NCI-H1436 (cell line): ENCODE measurements at regions not wholly inside any gene's neighbourhood (a gene's known extent, or its start where the extent isn't known, plus 50 kb on each side); places are given as distances from the start of the nearest gene placed in this dataset.
A peak's percentile ranks its signal among the peaks of the same experiment; 100 is the strongest.

Source experiments
- DNase-seq: peaks from one replicate; lab custom pipeline; 2025; lab: John Stamatoyannopoulos, UW

GRCh38 chr2:16615687-16616615 lies 49.7 kb downstream of the CYRIA start:
- DNase-seq = no peak

- no peak for DNase-seq
Measured at GRCh38 chr2:16615246-16615645, 50.4 kb downstream of the CYRIA start.

GRCh38 chr2:16614314-16614860 lies 51.2 kb downstream of the CYRIA start:
- no peak for DNase-seq

- DNase-seq = no peak
Measured at GRCh38 chr2:16613539-16614011, 52.1 kb downstream of the CYRIA start.

GRCh38 chr2:16612490-16612889 lies 53.1 kb downstream of the CYRIA start:
- no peak for DNase-seq

- DNase-seq = no peak
Measured at GRCh38 chr2:16609786-16610185, 55.8 kb downstream of the CYRIA start.

GRCh38 chr2:16608661-16609643 lies 56.7 kb downstream of the CYRIA start:
- DNase-seq = peak; percentile 54

GRCh38 chr2:16607301-16607700 lies 58.3 kb downstream of the CYRIA start:
- DNase-seq = no peak

GRCh38 chr2:16604236-16604635 lies 61.4 kb downstream of the CYRIA start:
- DNase-seq = no peak

- DNase-seq = no peak
Measured at GRCh38 chr2:16591370-16591933, 74.2 kb downstream of the CYRIA start.

- DNase-seq = no peak
Measured at GRCh38 chr2:16589465-16589864, 76.2 kb downstream of the CYRIA start.

GRCh38 chr2:16588565-16588964 lies 77.1 kb downstream of the CYRIA start:
- no peak for DNase-seq

- DNase-seq = no peak
Measured at GRCh38 chr2:16587601-16588000, 78.0 kb downstream of the CYRIA start.

- no peak for DNase-seq
Measured at GRCh38 chr2:16584824-16585540, 80.7 kb downstream of the CYRIA start.

- no peak for DNase-seq
Measured at GRCh38 chr2:16584084-16584483, 81.5 kb downstream of the CYRIA start.

GRCh38 chr2:16581241-16581640 lies 84.4 kb downstream of the CYRIA start:
- no peak for DNase-seq

GRCh38 chr2:16578081-16578480 lies 87.6 kb downstream of the CYRIA start:
- DNase-seq = no peak

GRCh38 chr2:16570516-16570915 lies 95.1 kb downstream of the CYRIA start:
- no peak for DNase-seq

- DNase-seq = no peak
Measured at GRCh38 chr2:16568998-16569784, 96.4 kb downstream of the CYRIA start.

GRCh38 chr2:16566701-16567100 lies 98.9 kb downstream of the CYRIA start:
- no peak for DNase-seq
